PFSK-1 (cell line): ENCODE measurements at regions not wholly inside any gene's neighbourhood (a gene's known extent, or its start where the extent isn't known, plus 50 kb on each side); places are given as distances from the start of the nearest gene placed in this dataset.

Experiments
- FOXP2 ChIP-seq: optimal IDR thresholded peaks from 2 replicates; pipeline ENCODE3; 2011; ENCODE audit warnings: borderline replicate concordance, control low read depth, inconsistent platforms; ENCODE audit not compliant: insufficient read depth; ENCODE audit errors: extremely low read length, extremely low read depth
- POLR2AphosphoS5 ChIP-seq: IDR thresholded peaks from 2 replicates; pipeline ENCODE4 v1.6.1; 2012; ENCODE audit warnings: low read depth, mild to moderate bottlenecking, control low read depth, low read length, moderate library complexity
- SIN3A ChIP-seq: IDR thresholded peaks from 2 replicates; pipeline ENCODE4 v1.6.1; 2012; ENCODE audit warnings: mild to moderate bottlenecking, low read length, moderate library complexity, borderline replicate concordance; ENCODE audit not compliant: insufficient read depth
- TAF1 ChIP-seq: IDR thresholded peaks from 2 replicates; pipeline ENCODE4 v1.6.1; 2012; ENCODE audit warnings: low read length, control low read depth, borderline replicate concordance; ENCODE audit not compliant: insufficient read depth
- TF ChIP-seq, protein P1 (sequence below), 2 experiments: IDR thresholded peaks; 2 replicates each; pipeline versions ENCODE4 v1.6.1 to v1.8.0; 2011 to 2012; ENCODE audit warnings: low read depth in 2 of 2, low read length in 2 of 2, control low read depth in 1 of 2, inconsistent platforms in 1 of 2, mild to moderate bottlenecking in 1 of 2, moderate library complexity in 1 of 2; ENCODE audit not compliant: insufficient read depth in 1 of 2

DNA sequence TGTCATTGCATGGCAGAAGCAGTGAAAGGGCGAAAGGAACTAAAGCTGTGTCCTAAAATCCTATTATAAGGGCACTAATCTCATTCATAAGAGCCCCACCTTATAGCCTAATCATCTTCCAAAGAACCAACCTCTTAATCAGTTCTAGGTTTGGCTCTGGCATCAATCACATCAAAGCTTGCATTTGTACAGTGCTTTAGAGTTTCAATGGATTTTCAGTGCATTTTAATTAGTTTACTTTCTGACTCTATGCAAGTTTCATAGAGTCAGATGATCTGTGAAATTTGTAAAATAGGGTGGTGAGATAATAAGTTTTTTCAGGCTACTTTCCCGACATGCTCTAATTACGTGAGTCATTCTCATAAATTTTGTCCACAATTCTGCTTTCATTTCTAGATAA, 341.1 kb downstream of the DIPK2A start:
- TF ChIP-seq SIN3A (no peak), POLR2AphosphoS5 (no peak), TAF1 (no peak), FOXP2 (no peak)
- TF ChIP-seq, protein P1, sequence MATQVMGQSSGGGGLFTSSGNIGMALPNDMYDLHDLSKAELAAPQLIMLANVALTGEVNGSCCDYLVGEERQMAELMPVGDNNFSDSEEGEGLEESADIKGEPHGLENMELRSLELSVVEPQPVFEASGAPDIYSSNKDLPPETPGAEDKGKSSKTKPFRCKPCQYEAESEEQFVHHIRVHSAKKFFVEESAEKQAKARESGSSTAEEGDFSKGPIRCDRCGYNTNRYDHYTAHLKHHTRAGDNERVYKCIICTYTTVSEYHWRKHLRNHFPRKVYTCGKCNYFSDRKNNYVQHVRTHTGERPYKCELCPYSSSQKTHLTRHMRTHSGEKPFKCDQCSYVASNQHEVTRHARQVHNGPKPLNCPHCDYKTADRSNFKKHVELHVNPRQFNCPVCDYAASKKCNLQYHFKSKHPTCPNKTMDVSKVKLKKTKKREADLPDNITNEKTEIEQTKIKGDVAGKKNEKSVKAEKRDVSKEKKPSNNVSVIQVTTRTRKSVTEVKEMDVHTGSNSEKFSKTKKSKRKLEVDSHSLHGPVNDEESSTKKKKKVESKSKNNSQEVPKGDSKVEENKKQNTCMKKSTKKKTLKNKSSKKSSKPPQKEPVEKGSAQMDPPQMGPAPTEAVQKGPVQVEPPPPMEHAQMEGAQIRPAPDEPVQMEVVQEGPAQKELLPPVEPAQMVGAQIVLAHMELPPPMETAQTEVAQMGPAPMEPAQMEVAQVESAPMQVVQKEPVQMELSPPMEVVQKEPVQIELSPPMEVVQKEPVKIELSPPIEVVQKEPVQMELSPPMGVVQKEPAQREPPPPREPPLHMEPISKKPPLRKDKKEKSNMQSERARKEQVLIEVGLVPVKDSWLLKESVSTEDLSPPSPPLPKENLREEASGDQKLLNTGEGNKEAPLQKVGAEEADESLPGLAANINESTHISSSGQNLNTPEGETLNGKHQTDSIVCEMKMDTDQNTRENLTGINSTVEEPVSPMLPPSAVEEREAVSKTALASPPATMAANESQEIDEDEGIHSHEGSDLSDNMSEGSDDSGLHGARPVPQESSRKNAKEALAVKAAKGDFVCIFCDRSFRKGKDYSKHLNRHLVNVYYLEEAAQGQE (IDR thresholded peaks at IDR 0.05; ENCODE audit: insufficient read depth in 1 of 2, low read depth in 2 of 2, low read length in 2 of 2), result no peak
